ENCODE measurements at regions not wholly inside any gene's neighbourhood (a gene's known extent, or its start where the extent isn't known, plus 50 kb on each side); places are given as distances from the start of the nearest gene placed in this dataset.

- Histone ChIP-seq H3K4me3 (ENCODE audit: extremely low read depth in 1 of 4, insufficient read depth in 2 of 4, low read depth in 3 of 4, low read length in 4 of 4) (no peak overlapping the region), H3K79me1 (ENCODE audit: low read depth, low read length) (no peaks in the 10 kb centered on the region), H3K9ac (replicated peaks in 1 of 4; ENCODE audit: extremely low read depth in 1 of 4, low read depth in 3 of 4, low read length in 3 of 4) (no peak overlapping the region), H4K5ac (ENCODE audit: insufficient read length, low read depth, low read length) (no peak overlapping the region), H3K36me3 (ENCODE audit: control insufficient read depth in 2 of 4, insufficient read depth in 4 of 4, low read length in 3 of 4) (no peaks in the 10 kb centered on the region), H2BK20ac (ENCODE audit: low read length) (no peak overlapping the region), H2BK15ac (ENCODE audit: low read length) (no peak overlapping the region), H4K91ac (replicated peaks; ENCODE audit: insufficient read length, low read length) (no peak overlapping the region), H2BK12ac (ENCODE audit: low read depth, low read length) (no peak overlapping the region), H3K4ac (replicated peaks; ENCODE audit: insufficient read length, low read depth, low read length) (no peak overlapping the region), H2AFZ (ENCODE audit: low read length) (no peak overlapping the region), H3K27me3 (replicated peaks in 1 of 4; ENCODE audit: control insufficient read depth in 3 of 4, extremely low read depth in 1 of 4, insufficient read depth in 3 of 4, low read length in 3 of 4) (no peaks in the 10 kb centered on the region), H3K4me2 (ENCODE audit: insufficient read depth in 1 of 2, low read depth in 2 of 2, low read length in 2 of 2) (no peak overlapping the region), H3K23me2 (ENCODE audit: low read depth, low read length) (no peaks in the 10 kb centered on the region), H3K4me1 (replicated peaks in 1 of 4; ENCODE audit: control insufficient read depth in 3 of 4, insufficient read depth in 4 of 4, low read length in 3 of 4) (no peaks in the 10 kb centered on the region; a peak in 1 of 7 replicates), H2BK5ac (ENCODE audit: low read depth, low read length) (no peak overlapping the region), H2BK120ac (replicated peaks; ENCODE audit: low read depth, low read length) (no peak overlapping the region), H2AK5ac (ENCODE audit: low read depth, low read length) (no peak overlapping the region), H4K8ac (ENCODE audit: extremely low read depth, insufficient read depth, low read length) (no peak overlapping the region), H3K23ac (ENCODE audit: insufficient read length) (no peak overlapping the region), H3K27ac (ENCODE audit: low read depth, low read length) (no peak overlapping the region), H3K18ac (ENCODE audit: extremely low read depth, low read length) (no peak overlapping the region), H4K20me1 (replicated peaks in 1 of 2; ENCODE audit: control insufficient read depth in 1 of 2, insufficient read depth in 2 of 2, low read length in 2 of 2) (no peaks in the 10 kb centered on the region), H3K56ac (replicated peaks; ENCODE audit: insufficient read length, low read depth, low read length) (no peak overlapping the region), H3K79me2 (ENCODE audit: control insufficient read depth in 1 of 2, insufficient read depth in 2 of 2, low read length in 2 of 2) (no peaks in the 10 kb centered on the region), H3K14ac (ENCODE audit: insufficient read length) (no peak overlapping the region), H3K9me3 (ENCODE audit: insufficient read depth in 2 of 2, low read depth in 1 of 2, low read length in 1 of 2) (no peaks in the 10 kb centered on the region)
- no peak for DNase-seq (ENCODE audit: low read depth in 1 of 2, low spot score in 2 of 2)
- ChIA-PET CTCF (ENCODE audit: partially characterized antibody) (interaction anchor here (0.6 to 1.4 kb wide), 2 partner anchors 10 to 340 kb away, joined by 3 to 4 read pairs; no protein-coding TSS in a partner anchor), POLR2A (ENCODE audit: partially characterized antibody) (no interaction called here)
- WGBS, 2 experiments (ENCODE audit: extremely low coverage in 1 of 2, insufficient coverage in 1 of 2, insufficient read length in 1 of 2, insufficient replicate concordance in 2 of 2, low coverage in 1 of 2, low lambda C conversion rate in 2 of 2, missing lambda C conversion rate in 1 of 2), result 91% methylated on average over 1 of the region's 1 CpG; no CpG with 5 or more reads in 1 of the 2 experiments
- no peak for FAIRE-seq
- no peak for TF ChIP-seq GTF2F1 (IDR thresholded peaks at IDR 0.05; ENCODE audit: borderline replicate concordance, low read depth, low read length)
- TF ChIP-seq CBX8 (IDR thresholded peaks at IDR 0.05; ENCODE audit: borderline replicate concordance, low read depth, low read length), result no peak
- TF ChIP-seq ATF2 (IDR thresholded peaks at IDR 0.05; ENCODE audit: low read length), result no peak
- no peak for TF ChIP-seq POLR2AphosphoS5 (IDR thresholded peaks at IDR 0.05; ENCODE audit: low read depth, low read length)
- TF ChIP-seq CREB1 (IDR thresholded peaks at IDR 0.05), result no peak
- TF ChIP-seq KDM5A (IDR thresholded peaks at IDR 0.05; ENCODE audit: low read length), result no peak
These were observed 607.7 kb upstream of the TENM4 start for GRCh38 chr11:80048513-80048912.

Data from H1 (cell line).